ENCODE measurements at regions not wholly inside any gene's neighbourhood (a gene's known extent, or its start where the extent isn't known, plus 50 kb on each side); places are given as distances from the start of the nearest gene placed in this dataset.

GRCh38 chr14:65934070-65934435, 521.5 kb downstream of the FUT8 start:
- H3K9me3 ChIP-seq (ENCODE audit: control insufficient read depth, low read length): no peaks in the 10 kb centered on the region
- Mint-ChIP-seq H3K9me3 (no peaks in the 10 kb centered on the region), H3K36me3 (ENCODE audit: low read depth) (no peaks in the 10 kb centered on the region), H3K4me3 (no peak overlapping the region), H3K4me1 (peaks cover 8% of the 10 kb centered on the region), H3K27ac (no peak overlapping the region), H3K27me3 (ENCODE audit: insufficient read depth) (peaks cover 10% of the 10 kb centered on the region)
- H3K4me1 ChIP-seq (ENCODE audit: control insufficient read depth, insufficient read depth, low read length): no peaks in the 10 kb centered on the region
- no peaks in the 10 kb centered on the region for H3K27me3 ChIP-seq (ENCODE audit: control insufficient read depth, insufficient read depth, low read length, poor library complexity, severe bottlenecking)
- 93 to 100% methylated on average over 5 of the region's 5 CpGs for WGBS, 2 experiments (ENCODE audit: insufficient coverage in 1 of 2, insufficient read length in 1 of 2)
- DNase-seq: no peak
- H3K27ac ChIP-seq (ENCODE audit: low read depth, low read length): no peak overlapping the region
- TF ChIP-seq CTCF (conservative IDR thresholded peaks at IDR 0.05): no peak
- H3K4me3 ChIP-seq (ENCODE audit: low read length): no peak overlapping the region
- no peak overlapping the region for H3K9ac ChIP-seq (ENCODE audit: extremely low read depth, low read length, poor library complexity, severe bottlenecking)
- no peaks in the 10 kb centered on the region for H3K36me3 ChIP-seq (ENCODE audit: control insufficient read depth, insufficient read depth, low read length)

- H3K27me3 Mint-ChIP-seq (ENCODE audit: insufficient read depth): no peaks in the 10 kb centered on the region
- 94 to 100% methylated on average over 2 to 3 of the region's 3 CpGs for WGBS, 2 experiments (ENCODE audit: insufficient coverage in 1 of 2, insufficient read length in 1 of 2)
- no peak overlapping the region for H3K27ac Mint-ChIP-seq
- Histone ChIP-seq H3K27me3 (ENCODE audit: control insufficient read depth, insufficient read depth, low read length, poor library complexity, severe bottlenecking) (no peaks in the 10 kb centered on the region), H3K9ac (ENCODE audit: extremely low read depth, low read length, poor library complexity, severe bottlenecking) (no peak overlapping the region), H3K27ac (ENCODE audit: low read depth, low read length) (no peak overlapping the region), H3K4me3 (ENCODE audit: low read length) (no peak overlapping the region), H3K4me1 (ENCODE audit: control insufficient read depth, insufficient read depth, low read length) (no peaks in the 10 kb centered on the region), H3K36me3 (ENCODE audit: control insufficient read depth, insufficient read depth, low read length) (no peaks in the 10 kb centered on the region), H3K9me3 (ENCODE audit: control insufficient read depth, low read length) (no peaks in the 10 kb centered on the region)
- no peaks in the 10 kb centered on the region for H3K36me3 Mint-ChIP-seq (ENCODE audit: low read depth)
- H3K4me1 Mint-ChIP-seq: peaks cover 16% of the 10 kb centered on the region
- H3K9me3 Mint-ChIP-seq: no peaks in the 10 kb centered on the region
- H3K4me3 Mint-ChIP-seq: no peak overlapping the region
- no peak for DNase-seq
- no peak for TF ChIP-seq CTCF (conservative IDR thresholded peaks at IDR 0.05)
Measured at GRCh38 chr14:65936342-65936975, 523.9 kb downstream of the FUT8 start.

DNA sequence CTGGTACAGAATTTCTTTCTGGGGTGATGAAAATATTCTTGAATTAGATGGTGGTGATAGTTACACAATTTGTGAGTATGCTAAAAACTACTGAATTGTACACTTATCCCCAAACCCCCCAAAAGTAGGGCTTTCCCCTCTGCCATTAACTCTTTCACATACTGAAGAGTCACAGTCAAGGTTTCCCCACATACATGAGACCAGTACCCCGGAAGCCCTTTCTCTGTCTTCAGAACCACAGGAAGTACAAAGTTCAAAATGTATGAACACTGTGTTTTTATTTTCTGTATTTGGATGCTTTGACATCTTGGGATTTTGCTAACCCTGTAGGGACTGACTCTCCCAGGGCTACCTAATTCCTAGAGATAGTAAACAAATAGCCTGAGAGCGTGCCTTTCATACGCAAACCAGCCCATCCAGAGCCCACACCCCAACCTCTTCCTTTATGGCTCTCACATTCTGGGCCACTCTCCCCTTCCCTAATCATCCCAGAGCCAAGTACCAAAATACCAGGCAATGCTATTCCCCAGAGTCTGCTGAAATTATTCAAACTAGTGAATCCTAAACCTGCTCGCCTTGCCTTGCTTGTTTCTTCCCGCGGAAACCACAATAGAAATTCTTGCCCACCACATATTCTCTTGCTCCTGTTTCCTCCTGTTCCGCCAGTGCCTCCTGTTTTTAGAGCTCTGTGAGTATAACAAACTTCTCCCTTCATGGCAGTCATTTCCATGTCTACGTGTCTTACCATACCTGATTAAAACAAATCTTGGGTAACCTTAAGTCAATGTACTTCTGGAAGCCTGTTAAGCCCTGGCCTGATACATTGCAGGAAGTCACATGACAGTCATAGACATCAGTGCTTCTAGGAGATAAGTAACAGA, 524.8 kb downstream of the FUT8 start:
- H3K4me1 Mint-ChIP-seq: peaks cover 20% of the 10 kb centered on the region
- H3K27ac Mint-ChIP-seq: no peak overlapping the region
- Histone ChIP-seq H3K9me3 (ENCODE audit: control insufficient read depth, low read length) (no peaks in the 10 kb centered on the region), H3K9ac (ENCODE audit: extremely low read depth, low read length, poor library complexity, severe bottlenecking) (no peak overlapping the region), H3K27ac (ENCODE audit: low read depth, low read length) (no peak overlapping the region), H3K27me3 (ENCODE audit: control insufficient read depth, insufficient read depth, low read length, poor library complexity, severe bottlenecking) (no peaks in the 10 kb centered on the region), H3K4me3 (ENCODE audit: low read length) (no peak overlapping the region), H3K4me1 (ENCODE audit: control insufficient read depth, insufficient read depth, low read length) (no peaks in the 10 kb centered on the region), H3K36me3 (ENCODE audit: control insufficient read depth, insufficient read depth, low read length) (no peaks in the 10 kb centered on the region)
- no peaks in the 10 kb centered on the region for H3K9me3 Mint-ChIP-seq
- H3K27me3 Mint-ChIP-seq (ENCODE audit: insufficient read depth): no peaks in the 10 kb centered on the region
- DNase-seq: no peak
- no peak overlapping the region for H3K4me3 Mint-ChIP-seq
- 93 to 94% methylated on average over 5 to 8 of the region's 8 CpGs for WGBS, 2 experiments (ENCODE audit: insufficient coverage in 1 of 2, insufficient read length in 1 of 2)
- no peak for TF ChIP-seq CTCF (conservative IDR thresholded peaks at IDR 0.05)
- no peaks in the 10 kb centered on the region for H3K36me3 Mint-ChIP-seq (ENCODE audit: low read depth)

All from endodermal cell (in vitro differentiated cells).